Eye (tissue), 1 donor: ENCODE measurements at regions not wholly inside any gene's neighbourhood (a gene's known extent, or its start where the extent isn't known, plus 50 kb on each side); places are given as distances from the start of the nearest gene placed in this dataset.

ENCODE experiments used
- DNase-seq: peaks from one replicate; pipeline ENCODE4 v3.0.0-alpha.2; 2015

DNA sequence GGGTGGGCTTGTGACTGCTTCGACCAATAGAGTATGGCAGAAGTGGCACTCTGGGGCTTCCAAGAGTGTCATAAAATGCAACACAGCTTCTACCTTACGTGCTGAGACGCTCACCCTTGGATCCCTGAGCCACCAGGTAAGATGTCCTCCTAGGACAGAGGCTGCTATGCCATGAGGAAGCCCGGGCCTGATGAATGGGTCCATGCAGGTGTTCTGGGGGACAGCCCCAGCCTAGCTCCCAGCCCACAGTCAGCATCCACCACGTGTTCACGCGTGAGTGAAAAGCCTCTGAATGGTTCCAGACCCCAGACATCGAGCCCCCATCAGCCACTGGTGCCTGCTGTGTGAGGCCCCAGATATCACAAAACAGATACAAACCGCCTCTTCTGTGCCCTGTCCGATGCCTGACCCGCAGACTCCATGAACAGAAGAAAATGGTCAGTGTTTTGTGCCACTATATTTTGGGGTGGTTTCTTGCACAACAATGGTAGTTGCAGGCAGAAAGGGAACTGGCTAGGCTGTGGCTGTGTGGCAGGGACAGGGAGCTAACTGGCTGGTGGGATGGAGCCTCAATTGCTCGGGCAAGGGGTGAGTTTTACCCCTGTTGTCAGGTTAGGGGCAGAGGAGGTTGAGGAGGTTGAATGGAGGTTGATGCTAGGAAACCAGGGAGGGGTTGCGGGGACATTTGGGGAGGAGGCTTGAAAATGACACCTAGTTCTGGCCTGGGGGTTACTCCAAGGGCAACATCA, 92.2 kb downstream of the LINGO1 start:
- no peak for DNase-seq

DNA sequence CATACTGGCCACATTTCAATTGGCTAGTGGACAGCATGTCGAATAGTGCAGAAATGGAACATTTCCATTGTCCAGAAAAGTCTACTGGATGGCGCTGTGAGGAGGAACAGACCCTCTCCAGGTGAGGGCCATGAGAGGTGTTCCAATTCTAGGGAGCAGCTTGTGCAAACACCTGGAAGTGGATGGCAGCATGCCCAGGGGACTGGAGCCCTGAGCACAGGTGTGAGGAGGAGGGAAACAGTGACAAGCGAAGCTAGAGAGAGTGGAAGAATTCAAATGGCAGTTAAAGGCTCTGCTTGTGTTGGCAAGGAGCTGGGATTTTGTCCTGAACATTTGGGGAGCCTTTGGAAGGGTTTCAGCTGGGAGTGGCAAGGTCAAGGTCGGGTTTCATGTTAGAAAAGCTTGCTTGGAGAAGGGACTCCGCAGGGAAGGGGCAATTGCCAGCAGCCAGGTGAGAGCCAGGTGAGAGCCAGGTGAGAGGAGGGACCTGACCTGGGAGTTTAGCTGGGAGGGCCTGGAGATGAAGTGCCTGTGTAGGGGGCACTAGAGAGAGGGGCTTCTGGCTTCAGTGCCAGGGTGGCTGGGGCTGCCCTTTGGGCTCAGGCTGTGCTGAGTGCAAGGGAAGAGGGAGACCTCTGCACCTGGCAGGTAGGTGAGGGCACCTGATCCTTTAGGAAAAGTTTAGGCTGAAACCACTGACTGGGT, 93.8 kb downstream of the LINGO1 start:
- no peak for DNase-seq

DNA sequence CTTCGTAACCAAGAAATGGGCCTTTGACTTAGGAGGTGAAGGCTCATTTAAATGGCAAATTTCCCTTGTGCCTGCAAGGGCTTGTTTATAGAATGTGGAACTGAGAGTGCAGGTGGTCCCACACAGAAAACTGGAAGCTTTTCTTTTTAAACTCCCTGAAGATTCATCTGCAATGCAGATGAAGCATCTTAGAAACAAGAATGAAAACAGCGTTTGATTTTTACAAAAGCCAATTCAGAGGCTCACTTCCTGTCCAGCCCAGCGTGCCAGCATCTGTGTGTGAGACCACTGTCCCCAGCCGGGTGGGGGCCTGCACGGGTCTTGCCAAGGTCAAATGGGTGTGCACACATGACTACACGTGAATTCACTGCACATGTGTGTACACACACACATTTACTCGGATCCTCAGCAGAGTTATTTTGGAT, 94.7 kb downstream of the LINGO1 start:
- no peak for DNase-seq

DNA sequence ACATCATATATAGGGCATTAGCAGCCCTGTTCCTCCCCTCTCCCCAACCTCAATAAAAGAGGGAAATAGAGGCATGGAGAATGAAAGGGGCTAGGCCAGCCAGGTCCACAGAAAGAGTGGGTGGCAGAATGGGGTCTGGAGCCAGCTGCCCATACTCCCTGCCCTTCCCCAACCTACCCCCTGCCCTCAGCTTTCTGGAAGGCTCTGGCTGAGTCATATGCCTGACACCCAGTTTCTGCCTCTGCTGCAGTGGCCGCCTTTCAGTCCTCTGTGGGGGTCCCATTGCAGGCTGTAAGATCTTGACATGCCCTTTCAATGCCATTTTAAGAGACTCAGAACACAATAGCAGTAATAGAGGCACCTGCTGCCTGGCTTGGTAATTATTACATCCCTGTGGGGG, 95.7 kb downstream of the LINGO1 start:
- no peak for DNase-seq

DNA sequence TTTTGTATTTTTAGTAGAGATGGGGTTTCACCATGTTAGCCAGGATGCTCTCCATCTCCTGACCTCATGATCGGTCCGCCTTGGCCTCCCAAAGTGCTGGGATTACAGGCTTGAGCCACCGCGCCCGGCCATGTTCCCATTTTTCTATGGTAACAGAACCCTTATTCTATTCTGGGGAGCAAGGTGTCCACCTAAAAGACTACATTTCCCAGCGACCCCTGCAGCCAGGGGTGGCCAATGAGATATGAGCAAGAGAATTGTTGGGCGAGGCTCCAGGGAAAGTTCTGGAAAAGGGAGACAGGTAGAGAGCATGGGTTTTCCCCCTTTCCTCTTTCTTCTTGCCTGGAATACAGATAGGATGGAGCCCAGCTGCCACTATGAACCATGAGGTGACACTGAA, 96.9 kb downstream of the LINGO1 start:
- DNase-seq: no peak
